HL-60 (cell line): ENCODE measurements at regions not wholly inside any gene's neighbourhood (a gene's known extent, or its start where the extent isn't known, plus 50 kb on each side); places are given as distances from the start of the nearest gene placed in this dataset.

Source experiments
- POLR2AphosphoS5 ChIP-seq: IDR thresholded peaks from 2 replicates; pipeline ENCODE4 v1.6.1; 2012; ENCODE audit warnings: low read depth
- SPI1 ChIP-seq: IDR thresholded peaks from 2 replicates; pipeline ENCODE4 v1.6.1; 2012; ENCODE audit warnings: low read depth, mild to moderate bottlenecking, borderline replicate concordance
- TF ChIP-seq, protein P1 (sequence below): IDR thresholded peaks from one replicate; pipeline ENCODE4 v1.5.1; 2011; ENCODE audit warnings: low read length, control low read depth, inconsistent platforms; ENCODE audit not compliant: insufficient read depth
- TF ChIP-seq, protein P2 (sequence below): IDR thresholded peaks from 2 replicates; pipeline ENCODE4 v1.6.1; 2012; ENCODE audit warnings: low read depth; ENCODE audit not compliant: insufficient replicate concordance

DNA sequence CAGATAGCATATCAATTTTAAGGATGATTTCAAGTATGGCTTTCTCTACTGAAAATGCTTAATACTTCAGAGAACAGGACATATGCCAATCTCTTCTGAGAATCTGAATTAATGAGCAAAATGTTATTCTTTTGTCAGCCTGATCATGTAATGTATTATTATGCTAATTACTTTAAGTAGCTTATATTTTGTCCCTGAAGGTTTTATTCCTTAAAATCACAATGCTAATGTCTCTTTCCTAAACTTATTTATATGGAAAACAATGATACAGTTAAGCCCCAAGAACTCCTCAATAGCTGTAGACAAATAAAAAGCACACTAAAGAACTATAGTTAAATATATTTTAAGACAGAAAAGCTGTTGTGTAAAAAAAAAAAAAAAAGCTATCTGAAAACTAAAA lies 256.9 kb upstream of the PTPRD start:
- TF ChIP-seq, protein P1, sequence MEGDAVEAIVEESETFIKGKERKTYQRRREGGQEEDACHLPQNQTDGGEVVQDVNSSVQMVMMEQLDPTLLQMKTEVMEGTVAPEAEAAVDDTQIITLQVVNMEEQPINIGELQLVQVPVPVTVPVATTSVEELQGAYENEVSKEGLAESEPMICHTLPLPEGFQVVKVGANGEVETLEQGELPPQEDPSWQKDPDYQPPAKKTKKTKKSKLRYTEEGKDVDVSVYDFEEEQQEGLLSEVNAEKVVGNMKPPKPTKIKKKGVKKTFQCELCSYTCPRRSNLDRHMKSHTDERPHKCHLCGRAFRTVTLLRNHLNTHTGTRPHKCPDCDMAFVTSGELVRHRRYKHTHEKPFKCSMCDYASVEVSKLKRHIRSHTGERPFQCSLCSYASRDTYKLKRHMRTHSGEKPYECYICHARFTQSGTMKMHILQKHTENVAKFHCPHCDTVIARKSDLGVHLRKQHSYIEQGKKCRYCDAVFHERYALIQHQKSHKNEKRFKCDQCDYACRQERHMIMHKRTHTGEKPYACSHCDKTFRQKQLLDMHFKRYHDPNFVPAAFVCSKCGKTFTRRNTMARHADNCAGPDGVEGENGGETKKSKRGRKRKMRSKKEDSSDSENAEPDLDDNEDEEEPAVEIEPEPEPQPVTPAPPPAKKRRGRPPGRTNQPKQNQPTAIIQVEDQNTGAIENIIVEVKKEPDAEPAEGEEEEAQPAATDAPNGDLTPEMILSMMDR = no peak
- TF ChIP-seq, protein P2, sequence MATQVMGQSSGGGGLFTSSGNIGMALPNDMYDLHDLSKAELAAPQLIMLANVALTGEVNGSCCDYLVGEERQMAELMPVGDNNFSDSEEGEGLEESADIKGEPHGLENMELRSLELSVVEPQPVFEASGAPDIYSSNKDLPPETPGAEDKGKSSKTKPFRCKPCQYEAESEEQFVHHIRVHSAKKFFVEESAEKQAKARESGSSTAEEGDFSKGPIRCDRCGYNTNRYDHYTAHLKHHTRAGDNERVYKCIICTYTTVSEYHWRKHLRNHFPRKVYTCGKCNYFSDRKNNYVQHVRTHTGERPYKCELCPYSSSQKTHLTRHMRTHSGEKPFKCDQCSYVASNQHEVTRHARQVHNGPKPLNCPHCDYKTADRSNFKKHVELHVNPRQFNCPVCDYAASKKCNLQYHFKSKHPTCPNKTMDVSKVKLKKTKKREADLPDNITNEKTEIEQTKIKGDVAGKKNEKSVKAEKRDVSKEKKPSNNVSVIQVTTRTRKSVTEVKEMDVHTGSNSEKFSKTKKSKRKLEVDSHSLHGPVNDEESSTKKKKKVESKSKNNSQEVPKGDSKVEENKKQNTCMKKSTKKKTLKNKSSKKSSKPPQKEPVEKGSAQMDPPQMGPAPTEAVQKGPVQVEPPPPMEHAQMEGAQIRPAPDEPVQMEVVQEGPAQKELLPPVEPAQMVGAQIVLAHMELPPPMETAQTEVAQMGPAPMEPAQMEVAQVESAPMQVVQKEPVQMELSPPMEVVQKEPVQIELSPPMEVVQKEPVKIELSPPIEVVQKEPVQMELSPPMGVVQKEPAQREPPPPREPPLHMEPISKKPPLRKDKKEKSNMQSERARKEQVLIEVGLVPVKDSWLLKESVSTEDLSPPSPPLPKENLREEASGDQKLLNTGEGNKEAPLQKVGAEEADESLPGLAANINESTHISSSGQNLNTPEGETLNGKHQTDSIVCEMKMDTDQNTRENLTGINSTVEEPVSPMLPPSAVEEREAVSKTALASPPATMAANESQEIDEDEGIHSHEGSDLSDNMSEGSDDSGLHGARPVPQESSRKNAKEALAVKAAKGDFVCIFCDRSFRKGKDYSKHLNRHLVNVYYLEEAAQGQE = no peak
- TF ChIP-seq POLR2AphosphoS5 (no peak), SPI1 (no peak)
